Endodermal cell (in vitro differentiated cells): ENCODE measurements at regions not wholly inside any gene's neighbourhood (a gene's known extent, or its start where the extent isn't known, plus 50 kb on each side); places are given as distances from the start of the nearest gene placed in this dataset.

Experiments used
- DNase-seq: peaks from one replicate; pipeline ENCODE4 v3.0.0-alpha.2; 2017
- H3K27ac ChIP-seq: 2 replicates; pipeline ENCODE4 v1.5.1; 2013; ENCODE audit warnings: mild to moderate bottlenecking, low read depth, low read length, moderate library complexity
- H3K27me3 ChIP-seq: 2 replicates; pipeline ENCODE4 v1.6.1; 2013; ENCODE audit warnings: mild to moderate bottlenecking, low read length, moderate library complexity; ENCODE audit not compliant: insufficient read depth, control insufficient read depth, poor library complexity, severe bottlenecking
- H3K36me3 ChIP-seq: 2 replicates; pipeline ENCODE4 v1.7.0; 2013; ENCODE audit warnings: mild to moderate bottlenecking, low read length, moderate library complexity; ENCODE audit not compliant: control insufficient read depth, insufficient read depth
- H3K4me1 ChIP-seq: one replicate; pipeline ENCODE4 v1.7.0; 2013; ENCODE audit warnings: low read length; ENCODE audit not compliant: control insufficient read depth, insufficient read depth
- H3K4me3 ChIP-seq: 2 replicates; pipeline ENCODE4 v1.5.1; 2013; ENCODE audit warnings: mild to moderate bottlenecking, low read length, moderate library complexity
- H3K9ac ChIP-seq: 2 replicates; pipeline ENCODE4 v1.6.1; 2013; ENCODE audit warnings: mild to moderate bottlenecking, low read length, moderate library complexity; ENCODE audit not compliant: poor library complexity, severe bottlenecking; ENCODE audit errors: extremely low read depth
- H3K9me3 ChIP-seq: 2 replicates; pipeline ENCODE4 v1.6.1; 2013; ENCODE audit warnings: mild to moderate bottlenecking, low read length, moderate library complexity; ENCODE audit not compliant: control insufficient read depth
- H3K27ac Mint-ChIP-seq: 2 replicates; pipeline ENCODE4 v1.8.0; 2020; ENCODE audit warnings: mixed read lengths
- H3K27me3 Mint-ChIP-seq: 2 replicates; pipeline ENCODE4 v1.8.0; 2021; ENCODE audit warnings: mild to moderate bottlenecking, mixed read lengths; ENCODE audit not compliant: insufficient read depth
- H3K36me3 Mint-ChIP-seq: 2 replicates; pipeline ENCODE4 v1.8.0; 2020; ENCODE audit warnings: low read depth, mixed read lengths
- H3K4me1 Mint-ChIP-seq: 2 replicates; pipeline ENCODE4 v1.8.0; 2020; ENCODE audit warnings: mixed read lengths
- H3K4me3 Mint-ChIP-seq: 2 replicates; pipeline ENCODE4 v1.8.0; 2020; ENCODE audit warnings: mild to moderate bottlenecking, moderate library complexity, mixed read lengths
- H3K9me3 Mint-ChIP-seq: 2 replicates; pipeline ENCODE4 v1.8.0; 2020; ENCODE audit warnings: mild to moderate bottlenecking, mixed read lengths
- WGBS, 2 experiments: methylation state at CpG; one replicate each; pipeline versions ENCODE4 v1.1.5 to v1.1.7; 2013; ENCODE audit warnings: missing lambda C conversion rate in 2 of 2, mixed read lengths in 1 of 2; ENCODE audit not compliant: insufficient coverage in 1 of 2, insufficient read length in 1 of 2; 5-methylcytosine and 5-hydroxymethylcytosine counted together
- TF ChIP-seq, protein P1 (sequence below): fragments of 200-600 bp; sonication (generic); conservative IDR thresholded peaks from 2 replicates; pipeline ENCODE4 v1.5.0; 2021; ENCODE audit warnings: antibody characterized with exemption, mild to moderate bottlenecking

DNA sequence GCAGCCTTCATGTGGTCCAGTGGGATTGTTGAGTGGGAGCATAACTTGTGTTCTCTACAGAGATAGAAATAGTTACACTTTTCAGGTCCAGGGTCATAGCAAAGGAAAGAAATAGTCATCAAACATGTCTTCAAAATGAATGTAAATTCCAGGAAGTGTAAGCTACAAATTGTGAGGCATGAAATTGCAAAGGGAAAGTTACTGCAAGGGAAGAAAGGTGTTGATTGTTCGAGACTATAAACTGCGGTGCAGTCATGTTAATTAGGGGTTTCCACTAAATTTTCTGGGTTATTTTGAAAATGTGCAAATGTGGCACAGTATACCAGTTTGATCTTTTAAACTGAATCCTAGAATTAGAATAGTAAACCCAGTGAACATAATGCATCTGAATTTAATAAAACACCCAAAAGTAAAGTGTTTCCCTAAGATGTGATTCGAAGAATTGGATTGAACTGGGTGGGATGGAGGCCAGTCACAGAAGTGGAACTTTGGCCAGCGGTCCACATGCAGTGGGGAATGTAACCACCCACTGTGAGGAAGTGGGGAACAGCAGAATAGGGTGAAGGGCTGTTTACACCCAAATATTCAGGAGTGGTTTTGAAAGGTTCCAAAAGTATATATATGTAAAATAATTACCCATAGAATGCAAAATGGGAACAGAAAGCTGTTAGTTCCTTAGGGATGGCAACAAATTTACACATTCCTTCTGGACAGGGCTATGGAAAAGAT is 126.5 kb upstream of the CCDC68 start:
- H3K4me3 Mint-ChIP-seq, result no peak overlapping the region
- WGBS, 2 experiments, result 95 to 100% methylated on average over 4 of the region's 4 CpGs
- H3K36me3 Mint-ChIP-seq, result no peaks in the 10 kb centered on the region

DNA sequence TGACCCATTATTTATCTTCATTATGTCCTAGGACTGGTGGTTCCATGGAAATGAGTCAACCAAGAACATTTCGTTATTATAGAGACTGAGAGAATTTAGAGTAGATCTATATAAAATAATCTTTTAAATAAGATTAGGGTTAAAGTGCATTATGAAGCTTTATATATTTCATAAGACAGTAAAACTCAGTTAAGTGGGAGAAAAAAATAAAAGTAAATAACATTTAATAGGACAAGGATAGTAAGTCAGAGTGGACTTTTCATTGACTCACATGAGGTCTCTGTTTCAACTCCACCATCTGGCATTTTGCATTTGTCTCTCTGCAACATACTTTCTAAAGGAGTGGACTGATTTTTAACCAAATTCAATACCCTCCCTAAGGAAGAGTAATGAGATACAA is 125.3 kb upstream of the CCDC68 start:
- H3K9me3 Mint-ChIP-seq, result no peaks in the 10 kb centered on the region
- H3K4me3 Mint-ChIP-seq, result no peak overlapping the region
- WGBS, 2 experiments, result no CpG with 5 or more reads among the region's 1 CpG
- H3K27ac ChIP-seq, result no peak overlapping the region
- no peaks in the 10 kb centered on the region for H3K36me3 ChIP-seq
- TF ChIP-seq, protein P1, sequence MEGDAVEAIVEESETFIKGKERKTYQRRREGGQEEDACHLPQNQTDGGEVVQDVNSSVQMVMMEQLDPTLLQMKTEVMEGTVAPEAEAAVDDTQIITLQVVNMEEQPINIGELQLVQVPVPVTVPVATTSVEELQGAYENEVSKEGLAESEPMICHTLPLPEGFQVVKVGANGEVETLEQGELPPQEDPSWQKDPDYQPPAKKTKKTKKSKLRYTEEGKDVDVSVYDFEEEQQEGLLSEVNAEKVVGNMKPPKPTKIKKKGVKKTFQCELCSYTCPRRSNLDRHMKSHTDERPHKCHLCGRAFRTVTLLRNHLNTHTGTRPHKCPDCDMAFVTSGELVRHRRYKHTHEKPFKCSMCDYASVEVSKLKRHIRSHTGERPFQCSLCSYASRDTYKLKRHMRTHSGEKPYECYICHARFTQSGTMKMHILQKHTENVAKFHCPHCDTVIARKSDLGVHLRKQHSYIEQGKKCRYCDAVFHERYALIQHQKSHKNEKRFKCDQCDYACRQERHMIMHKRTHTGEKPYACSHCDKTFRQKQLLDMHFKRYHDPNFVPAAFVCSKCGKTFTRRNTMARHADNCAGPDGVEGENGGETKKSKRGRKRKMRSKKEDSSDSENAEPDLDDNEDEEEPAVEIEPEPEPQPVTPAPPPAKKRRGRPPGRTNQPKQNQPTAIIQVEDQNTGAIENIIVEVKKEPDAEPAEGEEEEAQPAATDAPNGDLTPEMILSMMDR, result no peak
- no peak overlapping the region for H3K9ac ChIP-seq
- peaks cover 25% of the 10 kb centered on the region for H3K4me1 Mint-ChIP-seq
- no peak overlapping the region for H3K27ac Mint-ChIP-seq
- H3K9me3 ChIP-seq, result no peaks in the 10 kb centered on the region
- no peaks in the 10 kb centered on the region for H3K27me3 ChIP-seq
- H3K36me3 Mint-ChIP-seq, result no peaks in the 10 kb centered on the region
- no peak overlapping the region for H3K4me3 ChIP-seq
- H3K27me3 Mint-ChIP-seq, result peaks cover 2% of the 10 kb centered on the region
- peaks cover 4% of the 10 kb centered on the region for H3K4me1 ChIP-seq
- DNase-seq, result no peak

More for the DNA sequence above, 126.5 kb upstream of the CCDC68 start:
- Histone ChIP-seq H3K4me3 (no peak overlapping the region), H3K4me1 (peaks cover 4% of the 10 kb centered on the region), H3K36me3 (no peaks in the 10 kb centered on the region), H3K9ac (no peak overlapping the region), H3K9me3 (no peaks in the 10 kb centered on the region), H3K27ac (no peak overlapping the region), H3K27me3 (no peaks in the 10 kb centered on the region)
- Mint-ChIP-seq H3K9me3 (no peaks in the 10 kb centered on the region), H3K27ac (no peak overlapping the region), H3K4me1 (peaks cover 19% of the 10 kb centered on the region), H3K27me3 (peaks cover 2% of the 10 kb centered on the region)
- TF ChIP-seq, protein P1, result no peak
- DNase-seq, result no peak

DNA sequence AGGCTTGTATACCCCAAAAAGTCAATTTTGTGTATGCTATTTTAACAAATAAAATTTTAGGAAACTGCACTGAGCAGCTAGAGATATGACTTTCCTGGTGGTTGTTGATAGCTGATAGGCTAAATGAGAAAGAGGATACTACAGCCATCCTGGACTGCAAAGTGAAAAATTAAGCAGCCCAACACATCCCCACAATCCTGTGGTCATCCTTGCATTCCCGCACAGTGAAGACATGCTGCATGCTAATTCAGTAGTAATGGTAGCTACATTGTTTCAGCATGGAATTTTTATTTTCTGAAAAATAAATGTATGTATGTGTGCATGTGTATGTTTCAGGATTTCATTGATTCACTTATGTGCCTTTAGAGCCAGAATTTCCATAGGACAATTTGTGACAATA is 124.2 kb upstream of the CCDC68 start:
- Histone ChIP-seq H3K4me1 (peaks cover 7% of the 10 kb centered on the region), H3K27me3 (no peaks in the 10 kb centered on the region), H3K4me3 (no peak overlapping the region), H3K9ac (no peak overlapping the region), H3K9me3 (no peaks in the 10 kb centered on the region), H3K27ac (no peak overlapping the region), H3K36me3 (no peaks in the 10 kb centered on the region)
- WGBS, 2 experiments, result 91% methylated on average over 1 of the region's 1 CpG; no CpG with 5 or more reads in 1 of the 2 experiments
- Mint-ChIP-seq H3K9me3 (no peaks in the 10 kb centered on the region), H3K27me3 (peaks cover 2% of the 10 kb centered on the region), H3K27ac (no peak overlapping the region), H3K4me1 (peaks cover 24% of the 10 kb centered on the region), H3K4me3 (no peak overlapping the region), H3K36me3 (no peaks in the 10 kb centered on the region)
- TF ChIP-seq, protein P1, result no peak
- DNase-seq, result no peak
